Neural crest cell (in vitro differentiated cells): ENCODE measurements at regions not wholly inside any gene's neighbourhood (a gene's known extent, or its start where the extent isn't known, plus 50 kb on each side); places are given as distances from the start of the nearest gene placed in this dataset.

Experiments
- DNase-seq: peaks from one replicate; pipeline ENCODE4 v3.0.0; 2021; ENCODE audit warnings: low read depth, mixed read lengths, low spot score
- H3K27ac Mint-ChIP-seq: one replicate; pipeline ENCODE4 v1.8.0; 2021; ENCODE audit warnings: mild to moderate bottlenecking, mixed read lengths; ENCODE audit not compliant: unreplicated experiment
- H3K27me3 Mint-ChIP-seq: 2 replicates; pipeline ENCODE4 v1.8.0; 2021; ENCODE audit warnings: low read depth, mild to moderate bottlenecking, mixed read lengths
- H3K36me3 Mint-ChIP-seq: 2 replicates; pipeline ENCODE4 v1.8.0; 2021; ENCODE audit warnings: low read depth, mild to moderate bottlenecking, mixed read lengths
- H3K4me1 Mint-ChIP-seq: 2 replicates; pipeline ENCODE4 v1.8.0; 2021; ENCODE audit warnings: mixed read lengths
- H3K4me3 Mint-ChIP-seq: one replicate; pipeline ENCODE4 v1.8.0; 2021; ENCODE audit warnings: mild to moderate bottlenecking, mixed read lengths
- H3K9me3 Mint-ChIP-seq: 2 replicates; pipeline ENCODE4 v1.8.0; 2021; ENCODE audit warnings: mixed read lengths
- TF ChIP-seq, protein P1 (sequence below): fragments of 200-600 bp; sonication (generic); conservative IDR thresholded peaks from 2 replicates; pipeline ENCODE4 v1.5.0; 2021; ENCODE audit warnings: antibody characterized with exemption, mild to moderate bottlenecking

DNA sequence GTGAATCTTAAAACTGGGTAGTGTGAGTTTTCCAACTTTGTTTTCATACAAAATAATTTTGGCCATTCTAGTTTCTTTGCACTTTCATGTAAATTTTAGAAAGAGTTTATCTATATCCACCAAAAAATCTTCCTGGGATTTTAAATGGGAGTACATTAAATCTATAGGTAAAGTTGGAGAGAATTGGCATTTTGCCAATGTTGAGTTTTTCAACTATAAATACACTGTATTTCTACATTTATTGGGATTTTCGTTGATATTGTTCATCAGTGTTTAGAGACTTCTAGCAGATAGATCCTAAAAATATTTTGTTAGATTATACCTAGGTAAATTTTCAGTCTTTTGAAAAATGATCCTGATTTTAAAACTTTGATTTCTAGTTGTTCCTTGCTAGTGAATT is 83.1 kb upstream of the CCDC54 start:
- DNase-seq, result no peak
- Mint-ChIP-seq H3K4me3 (no peak overlapping the region), H3K36me3 (no peaks in the 10 kb centered on the region), H3K4me1 (no peaks in the 10 kb centered on the region), H3K9me3 (peaks cover 6% of the 10 kb centered on the region), H3K27ac (no peak overlapping the region), H3K27me3 (no peaks in the 10 kb centered on the region)
- TF ChIP-seq, protein P1, sequence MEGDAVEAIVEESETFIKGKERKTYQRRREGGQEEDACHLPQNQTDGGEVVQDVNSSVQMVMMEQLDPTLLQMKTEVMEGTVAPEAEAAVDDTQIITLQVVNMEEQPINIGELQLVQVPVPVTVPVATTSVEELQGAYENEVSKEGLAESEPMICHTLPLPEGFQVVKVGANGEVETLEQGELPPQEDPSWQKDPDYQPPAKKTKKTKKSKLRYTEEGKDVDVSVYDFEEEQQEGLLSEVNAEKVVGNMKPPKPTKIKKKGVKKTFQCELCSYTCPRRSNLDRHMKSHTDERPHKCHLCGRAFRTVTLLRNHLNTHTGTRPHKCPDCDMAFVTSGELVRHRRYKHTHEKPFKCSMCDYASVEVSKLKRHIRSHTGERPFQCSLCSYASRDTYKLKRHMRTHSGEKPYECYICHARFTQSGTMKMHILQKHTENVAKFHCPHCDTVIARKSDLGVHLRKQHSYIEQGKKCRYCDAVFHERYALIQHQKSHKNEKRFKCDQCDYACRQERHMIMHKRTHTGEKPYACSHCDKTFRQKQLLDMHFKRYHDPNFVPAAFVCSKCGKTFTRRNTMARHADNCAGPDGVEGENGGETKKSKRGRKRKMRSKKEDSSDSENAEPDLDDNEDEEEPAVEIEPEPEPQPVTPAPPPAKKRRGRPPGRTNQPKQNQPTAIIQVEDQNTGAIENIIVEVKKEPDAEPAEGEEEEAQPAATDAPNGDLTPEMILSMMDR, result no peak

- H3K9me3 Mint-ChIP-seq, result peaks cover 6% of the 10 kb centered on the region
- H3K27ac Mint-ChIP-seq, result no peak overlapping the region
- no peak overlapping the region for H3K4me3 Mint-ChIP-seq
- DNase-seq, result no peak
- H3K4me1 Mint-ChIP-seq, result no peaks in the 10 kb centered on the region
- H3K27me3 Mint-ChIP-seq, result no peaks in the 10 kb centered on the region
- TF ChIP-seq, protein P1, result no peak
- H3K36me3 Mint-ChIP-seq, result no peaks in the 10 kb centered on the region
Measured at GRCh38 chr3:107297597-107297996, 79.6 kb upstream of the CCDC54 start.

- no peak for DNase-seq
- no peaks in the 10 kb centered on the region for H3K27me3 Mint-ChIP-seq
- H3K9me3 Mint-ChIP-seq, result no peaks in the 10 kb centered on the region
- TF ChIP-seq, protein P1, result no peak
- no peak overlapping the region for H3K27ac Mint-ChIP-seq
- H3K4me3 Mint-ChIP-seq, result no peak overlapping the region
- H3K4me1 Mint-ChIP-seq, result no peaks in the 10 kb centered on the region
- no peaks in the 10 kb centered on the region for H3K36me3 Mint-ChIP-seq
Measured at GRCh38 chr3:107307205-107307604, 70.0 kb upstream of the CCDC54 start.

DNA sequence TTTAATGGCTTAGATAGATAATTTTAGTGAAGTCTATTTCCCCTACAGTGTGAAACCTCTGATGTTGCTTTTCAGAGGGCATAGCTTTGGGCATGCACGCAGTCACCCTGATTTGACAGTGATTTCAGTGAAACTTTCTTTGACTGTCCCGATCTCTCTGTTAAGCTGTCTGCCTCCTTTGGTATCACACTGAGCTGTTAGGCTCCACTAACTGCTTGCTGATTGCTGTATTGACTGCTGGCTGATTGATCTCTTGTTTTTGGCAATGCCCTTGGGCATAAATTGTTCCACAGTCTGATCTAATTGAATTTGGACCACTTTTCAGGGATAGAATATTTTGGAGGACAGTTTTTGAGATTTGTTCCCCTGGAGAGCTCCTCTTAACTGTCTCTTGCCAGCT is 68.5 kb upstream of the CCDC54 start:
- Mint-ChIP-seq H3K36me3 (no peaks in the 10 kb centered on the region), H3K27ac (no peak overlapping the region), H3K4me3 (no peak overlapping the region), H3K9me3 (no peaks in the 10 kb centered on the region), H3K4me1 (no peaks in the 10 kb centered on the region), H3K27me3 (no peaks in the 10 kb centered on the region)
- DNase-seq, result no peak
- TF ChIP-seq, protein P1, result no peak

DNA sequence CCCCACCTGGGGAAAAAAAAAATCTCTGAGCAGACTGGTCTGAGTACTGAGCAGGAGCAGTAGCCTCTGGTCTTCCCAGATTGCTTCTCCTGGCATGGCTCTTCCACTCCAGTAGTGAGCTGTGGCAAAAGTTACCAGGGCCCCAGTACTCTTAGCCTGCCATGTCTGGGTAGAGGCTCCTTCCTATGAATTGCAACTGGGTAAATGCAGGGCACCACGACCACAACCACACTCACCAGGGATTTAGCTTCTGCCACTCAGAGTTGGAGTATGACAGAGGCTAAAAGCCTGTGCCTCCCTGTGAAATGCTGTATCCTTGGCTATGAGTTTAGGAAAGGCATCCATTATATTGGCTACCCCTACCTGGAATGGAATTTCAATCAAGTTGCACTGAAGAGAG is 67.9 kb upstream of the CCDC54 start:
- Mint-ChIP-seq H3K36me3 (no peaks in the 10 kb centered on the region), H3K9me3 (no peaks in the 10 kb centered on the region), H3K4me3 (no peak overlapping the region), H3K27me3 (no peaks in the 10 kb centered on the region), H3K27ac (no peak overlapping the region), H3K4me1 (no peaks in the 10 kb centered on the region)
- DNase-seq, result no peak
- TF ChIP-seq, protein P1, result no peak

- H3K27ac Mint-ChIP-seq, result no peak overlapping the region
- DNase-seq, result no peak
- H3K4me1 Mint-ChIP-seq, result no peaks in the 10 kb centered on the region
- no peaks in the 10 kb centered on the region for H3K9me3 Mint-ChIP-seq
- no peaks in the 10 kb centered on the region for H3K36me3 Mint-ChIP-seq
- H3K27me3 Mint-ChIP-seq, result no peaks in the 10 kb centered on the region
- TF ChIP-seq, protein P1, result no peak
- H3K4me3 Mint-ChIP-seq, result no peak overlapping the region
Measured at GRCh38 chr3:107313711-107314110, 63.5 kb upstream of the CCDC54 start.
